WTC11 (cell line): ENCODE measurements at regions not wholly inside any gene's neighbourhood (a gene's known extent, or its start where the extent isn't known, plus 50 kb on each side); places are given as distances from the start of the nearest gene placed in this dataset.

Source experiments
- ATAC-seq: fragments of 200-7000 bp; cut with Tn5 transposase; 2 replicates; pipeline ENCODE4 v1.10.0; 2021; ENCODE audit warnings: mild to moderate bottlenecking, moderate library complexity
- CTCF ChIA-PET: fragments of 300-600 bp; sonication (Branson Sonifier 250); formaldehyde crosslinking; loops from one replicate; lab custom pipeline; 2021; ENCODE audit warnings: antibody characterized with exemption; lab: Charles Lee
- POLR2A ChIA-PET: fragments of 350-600 bp; sonication (Branson Sonifier 250); formaldehyde crosslinking; loops from one replicate; lab custom pipeline; 2021; ENCODE audit warnings: antibody characterized with exemption; lab: Charles Lee
- DNase-seq: peaks from one replicate; pipeline ENCODE4 v3.0.0; 2021; ENCODE audit warnings: low spot score
- H3K27ac Mint-ChIP-seq: 2 replicates; pipeline ENCODE4 v1.8.0; 2021; ENCODE audit warnings: mixed read lengths
- H3K27me3 Mint-ChIP-seq: 2 replicates; pipeline ENCODE4 v1.8.0; 2021; ENCODE audit warnings: low read depth, mild to moderate bottlenecking, moderate library complexity, mixed read lengths
- H3K36me3 Mint-ChIP-seq: 2 replicates; pipeline ENCODE4 v1.8.0; 2021; ENCODE audit warnings: mixed read lengths
- H3K4me1 Mint-ChIP-seq: 2 replicates; pipeline ENCODE4 v1.8.0; 2022; ENCODE audit warnings: mixed read lengths
- H3K4me3 Mint-ChIP-seq: 2 replicates; pipeline ENCODE4 v1.8.0; 2021; ENCODE audit warnings: mild to moderate bottlenecking, moderate library complexity, mixed read lengths
- H3K9me3 Mint-ChIP-seq: 2 replicates; pipeline ENCODE4 v1.8.0; 2021; ENCODE audit warnings: mixed read lengths
- GRHL2 ChIP-seq: fragments of 250-450 bp; sonication (Bioruptor Pico); IDR thresholded peaks from 2 replicates; pipeline ENCODE4 v1.8.0; 2022; ENCODE audit warnings: mild to moderate bottlenecking, moderate library complexity; ENCODE audit not compliant: insufficient replicate concordance, severe bottlenecking
- JAZF1 ChIP-seq: fragments of 250-450 bp; sonication (Bioruptor Pico); IDR thresholded peaks from 2 replicates; pipeline ENCODE4 v1.9.0; 2021; ENCODE audit warnings: moderate library complexity, mild to moderate bottlenecking, inconsistent platforms
- KAT7 ChIP-seq: sonication (generic); formaldehyde crosslinking; IDR thresholded peaks from 2 replicates; pipeline ENCODE4 v1.8.1; 2023; ENCODE audit warnings: missing genetic modification reagents, mild to moderate bottlenecking, borderline replicate concordance
- PREB ChIP-seq: sonication (generic); formaldehyde crosslinking; IDR thresholded peaks from 2 replicates; pipeline ENCODE4 v1.8.1; 2022; ENCODE audit warnings: mild to moderate bottlenecking, missing genetic modification reagents, moderate library complexity, borderline replicate concordance
- RELA ChIP-seq: sonication (generic); formaldehyde crosslinking; IDR thresholded peaks from 2 replicates; pipeline ENCODE4 v1.8.1; 2022; ENCODE audit warnings: missing genetic modification reagents, mild to moderate bottlenecking, borderline replicate concordance
- RORB ChIP-seq: fragments of 250-450 bp; sonication (Bioruptor Pico); IDR thresholded peaks from 2 replicates; pipeline ENCODE4 v1.9.0; 2021; ENCODE audit warnings: mild to moderate bottlenecking
- SP1 ChIP-seq: sonication (generic); formaldehyde crosslinking; conservative IDR thresholded peaks from 2 replicates; pipeline ENCODE4 v1.8.1; 2022; ENCODE audit warnings: missing genetic modification reagents
- ZBTB21 ChIP-seq: sonication (generic); formaldehyde crosslinking; IDR thresholded peaks from 2 replicates; pipeline ENCODE4 v1.8.1; 2023; ENCODE audit warnings: mild to moderate bottlenecking, missing genetic modification reagents, borderline replicate concordance
- ZNF281 ChIP-seq: sonication (generic); formaldehyde crosslinking; IDR thresholded peaks from 2 replicates; pipeline ENCODE4 v1.8.0; 2023; ENCODE audit warnings: mild to moderate bottlenecking, missing genetic modification reagents
- TF ChIP-seq, protein P1 (sequence below): sonication (generic); formaldehyde crosslinking; IDR thresholded peaks from 2 replicates; pipeline ENCODE4 v1.8.0; 2022; ENCODE audit warnings: mild to moderate bottlenecking, missing genetic modification reagents
- TF ChIP-seq, protein P2 (sequence below): fragments of 250-450 bp; sonication (Bioruptor Pico); IDR thresholded peaks from 2 replicates; pipeline ENCODE4 v1.9.0; 2021; ENCODE audit warnings: mild to moderate bottlenecking, borderline replicate concordance

DNA sequence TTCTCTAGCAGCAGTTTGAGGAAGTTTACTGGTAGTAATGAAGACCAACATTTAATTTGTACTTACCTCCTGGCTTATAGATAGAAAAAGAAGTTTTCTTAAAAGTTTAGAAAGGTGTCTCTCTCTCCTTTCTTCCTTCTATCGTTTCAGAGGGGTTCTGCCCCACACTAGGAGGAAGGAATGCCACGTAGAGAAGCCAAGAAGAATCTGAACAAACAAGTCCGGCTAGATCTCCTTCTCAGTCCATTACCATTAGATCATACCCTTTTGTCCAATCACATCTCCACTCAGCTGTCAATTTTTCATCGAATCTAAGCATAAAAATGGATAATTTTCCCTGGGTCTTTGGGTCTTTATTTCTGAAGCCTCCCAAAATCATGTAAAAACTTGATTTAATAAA, 1048.1 kb downstream of the SI start:
- Mint-ChIP-seq H3K9me3 (no peaks in the 10 kb centered on the region), H3K27ac (no peak overlapping the region), H3K36me3 (no peaks in the 10 kb centered on the region), H3K27me3 (no peaks in the 10 kb centered on the region), H3K4me3 (no peak overlapping the region), H3K4me1 (peaks cover 8% of the 10 kb centered on the region)
- no peak for DNase-seq
- POLR2A ChIA-PET = no interaction called here
- TF ChIP-seq RELA (CRISPR knock-in tag) (no peak), SP1 (CRISPR knock-in tag) (no peak), ZNF281 (CRISPR knock-in tag) (no peak), RORB (no peak)
- TF ChIP-seq, protein P1, sequence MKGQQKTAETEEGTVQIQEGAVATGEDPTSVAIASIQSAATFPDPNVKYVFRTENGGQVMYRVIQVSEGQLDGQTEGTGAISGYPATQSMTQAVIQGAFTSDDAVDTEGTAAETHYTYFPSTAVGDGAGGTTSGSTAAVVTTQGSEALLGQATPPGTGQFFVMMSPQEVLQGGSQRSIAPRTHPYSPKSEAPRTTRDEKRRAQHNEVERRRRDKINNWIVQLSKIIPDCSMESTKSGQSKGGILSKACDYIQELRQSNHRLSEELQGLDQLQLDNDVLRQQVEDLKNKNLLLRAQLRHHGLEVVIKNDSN (CRISPR knock-in tag) = no peak
- TF ChIP-seq, protein P2, sequence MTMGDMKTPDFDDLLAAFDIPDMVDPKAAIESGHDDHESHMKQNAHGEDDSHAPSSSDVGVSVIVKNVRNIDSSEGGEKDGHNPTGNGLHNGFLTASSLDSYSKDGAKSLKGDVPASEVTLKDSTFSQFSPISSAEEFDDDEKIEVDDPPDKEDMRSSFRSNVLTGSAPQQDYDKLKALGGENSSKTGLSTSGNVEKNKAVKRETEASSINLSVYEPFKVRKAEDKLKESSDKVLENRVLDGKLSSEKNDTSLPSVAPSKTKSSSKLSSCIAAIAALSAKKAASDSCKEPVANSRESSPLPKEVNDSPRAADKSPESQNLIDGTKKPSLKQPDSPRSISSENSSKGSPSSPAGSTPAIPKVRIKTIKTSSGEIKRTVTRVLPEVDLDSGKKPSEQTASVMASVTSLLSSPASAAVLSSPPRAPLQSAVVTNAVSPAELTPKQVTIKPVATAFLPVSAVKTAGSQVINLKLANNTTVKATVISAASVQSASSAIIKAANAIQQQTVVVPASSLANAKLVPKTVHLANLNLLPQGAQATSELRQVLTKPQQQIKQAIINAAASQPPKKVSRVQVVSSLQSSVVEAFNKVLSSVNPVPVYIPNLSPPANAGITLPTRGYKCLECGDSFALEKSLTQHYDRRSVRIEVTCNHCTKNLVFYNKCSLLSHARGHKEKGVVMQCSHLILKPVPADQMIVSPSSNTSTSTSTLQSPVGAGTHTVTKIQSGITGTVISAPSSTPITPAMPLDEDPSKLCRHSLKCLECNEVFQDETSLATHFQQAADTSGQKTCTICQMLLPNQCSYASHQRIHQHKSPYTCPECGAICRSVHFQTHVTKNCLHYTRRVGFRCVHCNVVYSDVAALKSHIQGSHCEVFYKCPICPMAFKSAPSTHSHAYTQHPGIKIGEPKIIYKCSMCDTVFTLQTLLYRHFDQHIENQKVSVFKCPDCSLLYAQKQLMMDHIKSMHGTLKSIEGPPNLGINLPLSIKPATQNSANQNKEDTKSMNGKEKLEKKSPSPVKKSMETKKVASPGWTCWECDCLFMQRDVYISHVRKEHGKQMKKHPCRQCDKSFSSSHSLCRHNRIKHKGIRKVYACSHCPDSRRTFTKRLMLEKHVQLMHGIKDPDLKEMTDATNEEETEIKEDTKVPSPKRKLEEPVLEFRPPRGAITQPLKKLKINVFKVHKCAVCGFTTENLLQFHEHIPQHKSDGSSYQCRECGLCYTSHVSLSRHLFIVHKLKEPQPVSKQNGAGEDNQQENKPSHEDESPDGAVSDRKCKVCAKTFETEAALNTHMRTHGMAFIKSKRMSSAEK = no peak
- CTCF ChIA-PET = no interaction called here
- ATAC-seq = no peak

GRCh38 chr3:164024786-164025185, 1053.5 kb downstream of the SI start:
- Mint-ChIP-seq H3K27ac (no peak overlapping the region), H3K9me3 (peaks cover 8% of the 10 kb centered on the region), H3K36me3 (no peaks in the 10 kb centered on the region), H3K4me1 (peaks cover 8% of the 10 kb centered on the region), H3K4me3 (no peak overlapping the region), H3K27me3 (no peaks in the 10 kb centered on the region)
- POLR2A ChIA-PET = no interaction called here
- CTCF ChIA-PET = no interaction called here
- DNase-seq (no peak), ATAC-seq (no peak)
- TF ChIP-seq KAT7 (CRISPR knock-in tag) = no peak

DNA sequence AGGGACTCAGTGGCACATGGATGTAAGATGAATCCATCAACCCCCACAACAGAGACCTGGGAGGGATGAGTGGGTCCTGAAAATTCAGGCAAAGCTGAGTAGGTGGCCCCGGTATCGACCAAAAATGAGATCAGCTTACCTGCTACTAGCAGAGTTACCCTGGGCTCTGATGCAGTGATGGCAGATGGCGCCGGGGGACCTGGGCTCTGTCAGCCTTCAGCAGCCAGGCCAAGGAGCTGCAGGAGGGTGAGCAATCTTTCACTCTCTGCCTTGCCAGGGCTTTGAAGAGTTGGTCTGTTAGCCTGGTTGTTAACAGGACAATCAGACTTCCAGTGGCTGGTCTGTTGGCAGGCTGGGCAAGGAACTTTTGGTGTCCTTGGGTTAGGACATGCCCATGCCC, 1054.8 kb downstream of the SI start:
- no peak overlapping the region for H3K4me3 Mint-ChIP-seq
- H3K9me3 Mint-ChIP-seq = peaks cover 8% of the 10 kb centered on the region
- TF ChIP-seq JAZF1 (CRISPR knock-in tag) (no peak), GRHL2 (CRISPR knock-in tag) (no peak), PREB (CRISPR knock-in tag) (no peak), ZBTB21 (CRISPR knock-in tag) (no peak)
- H3K27ac Mint-ChIP-seq = no peak overlapping the region
- H3K4me1 Mint-ChIP-seq = peaks cover 7% of the 10 kb centered on the region
- CTCF ChIA-PET = no interaction called here
- no peaks in the 10 kb centered on the region for H3K36me3 Mint-ChIP-seq
- DNase-seq = no peak
- no peak for ATAC-seq
- POLR2A ChIA-PET = no interaction called here
- no peaks in the 10 kb centered on the region for H3K27me3 Mint-ChIP-seq
